SJCRH30 (cell line): ENCODE measurements at regions not wholly inside any gene's neighbourhood (a gene's known extent, or its start where the extent isn't known, plus 50 kb on each side); places are given as distances from the start of the nearest gene placed in this dataset.

Experiments used
- DNase-seq, 2 experiments: peaks; one replicate each; pipeline ENCODE4 v3.0.0-alpha.2; 2015 to 2020
- H3K27ac ChIP-seq: fragments of 250-450 bp; sonication (Bioruptor Pico); 2 replicates; pipeline ENCODE4 v1.5.1; 2020; ENCODE audit warnings: mild to moderate bottlenecking, moderate library complexity
- H3K27me3 ChIP-seq: fragments of 250-450 bp; sonication (Bioruptor Pico); 2 replicates; pipeline ENCODE4 v1.5.1; 2020; ENCODE audit warnings: mild to moderate bottlenecking, moderate library complexity
- H3K36me3 ChIP-seq: fragments of 250-450 bp; sonication (Bioruptor Pico); 2 replicates; pipeline ENCODE4 v1.5.1; 2020; ENCODE audit warnings: mild to moderate bottlenecking, moderate library complexity
- H3K4me1 ChIP-seq: fragments of 250-450 bp; sonication (Bioruptor Pico); 2 replicates; pipeline ENCODE4 v1.5.1; 2020; ENCODE audit warnings: mild to moderate bottlenecking, moderate library complexity
- H3K4me3 ChIP-seq: fragments of 250-450 bp; sonication (Bioruptor Pico); 2 replicates; pipeline ENCODE4 v1.5.1; 2020; ENCODE audit warnings: mild to moderate bottlenecking, moderate library complexity
- H3K9me3 ChIP-seq: fragments of 250-450 bp; sonication (Bioruptor Pico); replicated peaks from 2 replicates; pipeline ENCODE4 v1.5.1; 2020; ENCODE audit warnings: mild to moderate bottlenecking, moderate library complexity

DNA sequence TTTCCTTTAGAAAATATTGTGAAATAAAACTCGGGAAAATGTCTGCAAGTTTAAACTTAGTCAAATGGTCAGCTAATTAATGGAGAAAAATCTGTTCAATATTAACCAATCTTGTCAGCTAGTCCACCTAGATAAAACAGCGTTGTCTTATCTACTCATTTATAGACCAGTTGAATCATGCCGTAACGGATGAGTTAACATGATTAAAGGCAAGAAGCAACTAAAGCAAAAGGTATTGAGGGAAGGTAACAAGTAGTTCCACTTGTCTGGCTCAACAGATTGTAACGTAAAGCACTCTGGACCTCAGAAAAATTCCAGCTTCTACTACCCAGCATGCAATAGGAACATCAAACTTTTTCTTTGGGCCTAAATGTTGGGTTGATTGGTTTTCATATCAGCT lies 958.2 kb downstream of the DIAPH3 start:
- H3K27me3 ChIP-seq: no peaks in the 10 kb centered on the region
- no peaks in the 10 kb centered on the region for H3K9me3 ChIP-seq
- no peak overlapping the region for H3K27ac ChIP-seq
- no peaks in the 10 kb centered on the region for H3K36me3 ChIP-seq
- DNase-seq: no peak
- H3K4me1 ChIP-seq: no peaks in the 10 kb centered on the region; the same call in 1 of the 2 replicates
- no peak overlapping the region for H3K4me3 ChIP-seq

DNA sequence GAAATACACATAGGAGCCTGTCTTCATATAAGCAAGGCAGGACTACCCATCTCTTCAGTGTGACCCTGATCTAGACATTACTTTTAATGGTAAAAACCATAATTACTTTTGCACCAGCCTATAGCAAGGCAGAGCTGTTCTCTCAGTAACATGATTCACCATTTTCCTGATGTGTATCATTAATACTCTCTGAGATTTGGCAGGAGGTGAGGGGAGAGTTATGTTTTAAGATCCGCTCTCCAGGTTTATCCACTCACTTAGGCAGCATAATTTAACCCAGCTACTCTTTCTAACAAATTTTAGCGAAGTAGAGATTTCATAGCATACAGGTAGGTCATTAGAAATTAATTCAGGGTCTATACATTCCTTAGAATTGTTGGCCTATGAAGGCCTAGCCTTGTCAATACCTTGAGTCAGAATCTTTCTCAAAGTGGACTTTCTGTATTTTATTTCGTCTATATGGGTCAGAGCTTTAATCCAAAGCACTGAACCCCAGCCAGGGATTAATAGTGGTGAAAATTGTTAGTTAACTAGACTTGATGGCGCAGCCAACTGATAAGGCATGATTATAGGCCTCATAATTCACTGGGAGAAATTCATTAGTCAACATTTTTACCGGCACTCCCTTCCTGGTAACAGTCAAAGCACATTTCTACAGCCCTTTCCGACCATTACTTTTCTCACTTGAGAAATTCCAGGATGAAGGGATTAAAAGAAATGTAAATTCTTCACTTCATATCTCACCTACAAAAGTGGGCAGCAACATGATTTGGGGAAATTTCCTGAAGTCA lies 955.1 kb downstream of the DIAPH3 start:
- Histone ChIP-seq H3K9me3 (no peaks in the 10 kb centered on the region), H3K4me3 (no peak overlapping the region), H3K27me3 (no peaks in the 10 kb centered on the region), H3K27ac (no peak overlapping the region), H3K36me3 (no peaks in the 10 kb centered on the region), H3K4me1 (peaks cover 6% of the 10 kb centered on the region; the same call in 1 of the 2 replicates)
- no peak for DNase-seq

DNA sequence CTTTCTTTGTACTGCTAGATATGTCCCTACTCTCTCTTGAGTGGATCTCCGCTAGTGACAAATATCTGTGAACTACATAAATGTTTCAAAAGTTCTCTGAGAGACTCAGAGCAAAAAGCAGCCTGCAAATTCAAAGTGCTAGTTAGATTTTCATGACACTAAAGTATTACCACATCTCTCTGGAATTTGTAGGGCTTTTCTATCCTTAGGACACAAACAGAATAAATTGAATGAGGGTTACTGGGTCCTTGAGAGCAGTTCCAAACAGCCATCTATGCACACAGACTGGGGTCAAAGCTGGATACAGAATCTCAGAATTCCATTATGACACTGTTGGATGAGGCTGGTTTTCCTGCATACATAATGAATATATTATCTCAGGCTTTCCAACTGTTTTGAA lies 953.2 kb downstream of the DIAPH3 start:
- H3K4me3 ChIP-seq: no peak overlapping the region
- H3K9me3 ChIP-seq: no peaks in the 10 kb centered on the region
- no peaks in the 10 kb centered on the region for H3K27me3 ChIP-seq
- H3K27ac ChIP-seq: no peak overlapping the region
- H3K36me3 ChIP-seq: no peaks in the 10 kb centered on the region
- H3K4me1 ChIP-seq: peaks cover 6% of the 10 kb centered on the region; the same call in 1 of the 2 replicates
- no peak for DNase-seq

DNA sequence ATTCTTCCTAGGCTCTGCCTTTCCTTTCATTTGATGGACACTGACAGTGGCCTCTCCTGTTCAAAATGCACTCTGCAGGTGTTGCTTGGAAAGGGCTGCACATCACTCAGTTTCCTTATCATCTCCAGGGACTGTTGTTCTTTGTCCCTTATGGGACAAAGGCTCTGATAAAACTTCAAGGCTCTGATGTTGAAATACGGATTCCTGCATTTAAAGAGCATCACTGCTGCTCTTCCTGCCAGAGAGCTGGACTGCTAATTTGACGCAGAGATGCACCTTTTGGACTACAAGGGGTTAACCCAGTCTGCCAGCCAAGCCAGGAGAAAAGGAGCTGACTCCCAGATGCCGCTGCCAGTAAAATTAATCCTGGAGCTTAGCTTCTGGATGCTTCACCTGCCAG lies 952.1 kb downstream of the DIAPH3 start:
- Histone ChIP-seq H3K4me3 (no peak overlapping the region), H3K9me3 (no peaks in the 10 kb centered on the region), H3K4me1 (peaks cover 6% of the 10 kb centered on the region; the same call in 1 of the 2 replicates), H3K36me3 (no peaks in the 10 kb centered on the region), H3K27ac (no peak overlapping the region), H3K27me3 (no peaks in the 10 kb centered on the region)
- no peak for DNase-seq

DNA sequence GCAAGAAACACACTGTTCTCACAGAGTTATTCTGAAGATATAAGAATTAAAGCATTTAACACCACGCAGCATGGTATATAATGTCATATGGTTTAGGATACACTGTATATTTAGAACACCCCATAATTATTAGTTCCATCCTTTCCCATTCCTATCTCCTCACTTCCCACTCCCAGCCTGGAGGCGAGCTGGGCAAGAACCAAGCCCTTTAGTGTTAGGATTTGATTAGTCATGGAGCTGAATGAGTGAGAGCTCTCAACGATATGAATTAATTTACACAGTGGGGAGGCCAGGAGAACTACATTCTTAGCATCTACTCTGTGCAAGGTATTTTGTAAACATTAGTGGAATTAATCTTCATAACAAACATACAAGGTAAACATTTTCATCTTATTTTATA lies 934.3 kb downstream of the DIAPH3 start:
- Histone ChIP-seq H3K36me3 (no peaks in the 10 kb centered on the region), H3K27ac (no peak overlapping the region), H3K9me3 (no peaks in the 10 kb centered on the region), H3K4me3 (no peak overlapping the region), H3K27me3 (no peaks in the 10 kb centered on the region), H3K4me1 (0 out of 2 replicates have a peak, but pooled peaks cover 3% of the 10 kb centered on the region)
- peak; percentile 11 to 31 for DNase-seq

DNA sequence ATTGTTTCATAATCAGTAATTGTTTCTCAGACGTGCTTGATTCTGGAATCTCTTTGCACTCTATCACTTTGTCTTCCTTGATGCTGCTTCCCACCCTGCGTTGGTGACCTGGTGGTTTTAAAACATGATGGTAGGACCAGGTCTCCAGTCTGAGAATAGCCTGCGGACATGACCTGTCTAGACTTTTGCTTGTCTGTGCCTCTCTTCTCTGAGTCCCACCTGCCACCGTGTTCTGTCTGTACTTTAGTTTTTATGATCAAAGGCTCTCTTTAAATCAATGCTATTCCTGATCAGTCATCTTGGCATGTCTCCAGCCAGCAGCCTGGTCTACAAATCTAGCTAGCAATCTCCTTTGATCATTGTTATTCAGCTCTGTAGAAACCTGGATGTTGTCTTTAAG lies 933.9 kb downstream of the DIAPH3 start:
- no peaks in the 10 kb centered on the region for H3K27me3 ChIP-seq

DNA sequence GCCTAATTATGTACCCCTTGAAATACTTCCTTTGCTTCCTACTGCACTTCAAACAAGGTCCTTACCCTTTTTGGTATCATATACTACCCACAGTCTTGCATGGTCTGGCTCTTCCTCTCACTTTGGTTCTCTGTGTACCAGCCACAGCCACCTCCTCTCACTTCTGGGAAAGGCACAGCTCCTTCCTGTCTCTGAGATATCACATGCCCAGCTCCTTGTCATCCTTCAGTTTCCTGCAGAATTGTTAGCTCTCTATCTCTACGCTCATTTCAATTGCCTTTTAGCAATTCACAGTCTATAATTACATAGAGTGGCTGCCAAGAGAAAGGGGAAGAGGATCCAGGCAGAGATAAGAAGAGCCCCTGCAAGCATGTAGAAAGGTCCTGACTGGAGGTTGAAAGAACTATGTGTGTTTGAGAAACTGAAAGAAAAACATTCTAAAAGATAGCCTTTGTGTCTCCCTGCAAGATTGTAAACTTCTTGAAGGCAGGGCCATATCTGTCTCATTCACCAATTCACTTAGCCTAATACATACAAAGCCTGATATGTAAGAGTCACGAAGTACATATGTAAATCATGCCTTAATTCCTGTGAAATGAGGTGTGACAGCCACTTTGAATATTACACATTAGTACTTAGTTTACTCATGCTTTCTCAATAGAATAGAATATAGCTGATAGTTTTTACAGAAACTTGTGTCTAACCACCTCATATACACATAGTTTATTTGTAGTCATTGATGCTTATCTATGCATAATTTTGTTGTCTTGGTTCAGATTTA lies 933.1 kb downstream of the DIAPH3 start:
- no peak overlapping the region for H3K27ac ChIP-seq
- H3K27me3 ChIP-seq: no peaks in the 10 kb centered on the region
- no peak overlapping the region for H3K4me3 ChIP-seq
- DNase-seq: no peak
- H3K36me3 ChIP-seq: no peaks in the 10 kb centered on the region
- no peaks in the 10 kb centered on the region for H3K9me3 ChIP-seq
- H3K4me1 ChIP-seq: 0 out of 2 replicates have a peak, but pooled peaks cover 3% of the 10 kb centered on the region

More for the DNA sequence above, 933.9 kb downstream of the DIAPH3 start:
- no peaks in the 10 kb centered on the region for H3K36me3 ChIP-seq
- no peak for DNase-seq
- no peaks in the 10 kb centered on the region for H3K9me3 ChIP-seq
- H3K4me1 ChIP-seq: 0 out of 2 replicates have a peak, but pooled peaks cover 3% of the 10 kb centered on the region
- no peak overlapping the region for H3K4me3 ChIP-seq
- H3K27ac ChIP-seq: no peak overlapping the region

DNA sequence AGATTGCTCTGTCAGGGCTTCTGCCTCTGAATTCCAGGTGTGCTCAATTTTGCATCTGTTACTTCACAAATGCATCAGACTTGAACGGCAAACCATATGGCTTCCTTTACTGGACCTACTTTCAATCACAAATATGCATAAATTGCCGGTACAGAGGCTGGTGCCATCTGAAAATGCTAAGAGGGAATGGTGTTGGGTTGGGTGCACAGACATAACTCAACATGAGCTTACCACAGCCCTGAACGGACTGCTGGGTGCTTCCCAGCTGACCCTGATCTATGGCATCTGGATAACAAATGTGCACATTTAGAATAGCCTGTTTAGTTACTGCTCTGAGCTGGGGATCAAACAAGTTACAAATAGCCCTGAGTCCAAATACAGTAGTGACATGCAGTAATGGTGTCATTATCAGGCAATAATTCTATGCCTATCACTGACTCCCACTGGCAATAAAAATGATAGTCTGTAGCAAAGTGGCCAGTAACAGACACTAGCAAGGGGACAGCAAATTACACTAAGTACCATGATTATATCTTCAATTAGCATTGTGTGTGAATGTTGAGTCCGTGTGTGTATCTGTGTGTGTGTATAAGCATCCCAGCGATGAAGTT lies 927.3 kb downstream of the DIAPH3 start:
- H3K4me3 ChIP-seq: no peak overlapping the region
- no peaks in the 10 kb centered on the region for H3K36me3 ChIP-seq
- no peaks in the 10 kb centered on the region for H3K9me3 ChIP-seq
- H3K4me1 ChIP-seq: no peaks in the 10 kb centered on the region
- H3K27me3 ChIP-seq: no peaks in the 10 kb centered on the region
- H3K27ac ChIP-seq: no peak overlapping the region
- no peak for DNase-seq

DNA sequence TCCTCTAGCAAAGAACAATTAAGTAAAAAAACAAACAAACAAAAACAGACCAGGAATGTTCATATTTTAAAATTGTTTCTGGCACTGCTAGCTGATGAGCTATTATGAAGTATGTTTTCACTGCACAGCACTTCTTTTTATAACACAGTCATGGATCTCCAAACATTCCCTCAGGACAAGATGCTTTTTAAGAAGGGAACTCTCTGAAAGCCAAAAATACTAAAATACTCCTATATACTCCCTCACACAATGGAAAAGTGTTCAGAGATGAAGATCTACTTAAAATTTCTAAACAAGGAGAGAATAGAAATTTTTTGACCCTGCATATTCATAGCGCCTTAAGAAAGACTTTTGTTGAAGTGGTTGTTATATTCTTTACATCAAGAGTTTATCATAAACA lies 926.8 kb downstream of the DIAPH3 start:
- no peaks in the 10 kb centered on the region for H3K4me1 ChIP-seq
- no peak overlapping the region for H3K27ac ChIP-seq
- no peak overlapping the region for H3K4me3 ChIP-seq
- no peak for DNase-seq
- H3K27me3 ChIP-seq: no peaks in the 10 kb centered on the region
- H3K9me3 ChIP-seq: no peaks in the 10 kb centered on the region
- H3K36me3 ChIP-seq: no peaks in the 10 kb centered on the region

DNA sequence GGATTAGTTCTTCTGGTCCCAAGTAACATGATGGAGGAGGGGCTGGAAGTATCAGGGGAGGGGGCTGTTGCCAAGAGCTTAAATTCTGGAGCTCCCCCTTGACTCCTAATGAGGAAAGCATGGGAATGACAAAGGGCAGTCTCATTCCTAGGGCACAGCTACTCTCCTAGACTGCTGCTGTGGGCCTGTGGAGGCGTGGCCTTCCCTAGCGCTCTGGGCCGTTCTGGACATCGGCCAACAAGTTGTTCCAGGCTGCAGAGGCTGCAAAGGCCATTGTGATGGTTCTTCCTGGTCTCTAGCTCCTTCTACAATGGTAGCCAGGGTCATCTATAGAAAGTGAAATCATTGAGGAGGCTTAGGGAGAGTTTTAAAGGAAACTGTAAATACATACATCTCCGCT lies 916.6 kb downstream of the DIAPH3 start:
- Histone ChIP-seq H3K36me3 (no peaks in the 10 kb centered on the region), H3K27me3 (no peaks in the 10 kb centered on the region), H3K4me3 (no peak overlapping the region), H3K27ac (no peak overlapping the region), H3K9me3 (no peaks in the 10 kb centered on the region), H3K4me1 (peaks cover 9% of the 10 kb centered on the region)
- DNase-seq: peak; percentile 54 to 71

DNA sequence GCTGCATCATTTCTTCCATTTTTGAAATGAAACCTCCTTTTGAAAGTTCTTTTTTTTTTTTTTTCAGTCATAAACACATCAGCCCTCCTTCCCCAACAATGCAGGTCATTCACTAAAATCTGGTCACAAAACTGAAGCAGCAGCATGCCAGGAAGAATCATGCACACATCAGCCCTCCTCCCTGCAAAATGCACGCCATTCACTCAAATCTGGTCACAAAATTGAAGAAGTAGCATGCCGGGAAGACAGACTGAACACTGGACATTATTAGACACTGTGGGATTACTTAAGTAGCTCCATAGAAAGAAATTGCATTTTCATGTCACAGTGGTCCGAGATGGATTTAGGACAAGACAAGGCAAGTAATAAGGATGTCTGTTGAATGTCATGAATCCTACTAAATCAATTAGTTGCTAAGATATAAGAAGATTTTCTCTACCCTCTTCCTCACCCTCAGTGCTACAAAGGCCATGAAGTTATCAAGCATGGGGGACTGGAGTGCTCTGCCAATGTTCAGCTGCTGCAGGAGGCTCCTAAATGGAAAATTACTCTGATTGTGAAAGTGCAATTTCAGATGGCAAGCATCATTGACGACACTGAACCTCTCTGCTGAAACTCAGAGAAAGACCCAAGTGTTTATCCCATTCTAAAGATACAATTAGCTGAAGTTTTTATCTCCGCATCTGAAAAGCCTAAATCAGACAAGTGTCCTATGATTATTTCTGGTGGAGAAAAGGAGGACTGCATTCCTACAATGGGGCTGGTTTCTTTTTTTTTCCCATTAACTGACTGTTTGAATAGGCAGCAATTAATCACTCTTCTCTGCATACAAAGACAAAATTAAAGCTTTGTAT lies 913.2 kb downstream of the DIAPH3 start:
- DNase-seq: no peak
- Histone ChIP-seq H3K4me1 (peaks cover 9% of the 10 kb centered on the region), H3K27me3 (no peaks in the 10 kb centered on the region), H3K4me3 (no peak overlapping the region), H3K9me3 (no peaks in the 10 kb centered on the region), H3K27ac (no peak overlapping the region), H3K36me3 (no peaks in the 10 kb centered on the region)

DNA sequence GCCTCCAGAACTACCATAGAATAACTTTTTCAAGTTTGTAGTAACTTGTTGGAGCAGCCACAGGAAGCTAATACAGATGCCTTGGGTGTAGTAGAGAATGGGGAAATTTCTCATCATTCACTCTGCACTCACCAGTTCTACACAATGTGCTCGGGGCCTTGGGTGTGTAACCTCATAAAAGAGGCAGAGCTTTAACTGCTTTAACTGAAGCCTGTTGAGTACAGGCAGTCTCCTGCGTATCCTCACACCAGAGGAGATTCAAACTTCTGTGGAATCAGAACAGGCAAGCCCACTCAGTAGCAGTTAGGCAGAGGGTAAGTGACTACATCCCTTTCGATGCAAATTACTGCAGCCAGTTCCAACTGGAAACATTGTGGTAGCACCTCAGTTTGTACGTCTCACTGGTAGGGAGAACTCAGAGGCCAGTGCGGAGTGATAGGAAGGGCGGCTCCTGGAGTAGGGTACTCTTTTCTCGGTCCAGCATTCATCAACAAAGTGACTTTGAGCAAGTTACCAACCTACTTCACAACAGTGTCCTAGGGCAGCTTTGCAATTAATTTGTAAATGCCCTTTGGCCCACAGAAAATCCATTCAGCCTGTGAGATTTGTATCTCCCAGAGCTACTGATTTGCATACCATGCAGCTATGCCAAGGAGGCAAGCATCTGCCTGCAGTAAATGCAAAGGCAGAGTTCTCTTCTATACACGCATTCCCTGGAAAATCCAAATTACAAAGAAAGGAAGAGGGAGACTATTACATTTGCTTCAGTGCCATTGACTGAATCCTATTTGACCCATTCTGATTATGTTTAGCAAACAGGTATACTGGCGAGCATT lies 904.3 kb downstream of the DIAPH3 start:
- Histone ChIP-seq H3K27me3 (no peaks in the 10 kb centered on the region), H3K36me3 (no peaks in the 10 kb centered on the region), H3K4me3 (no peak overlapping the region), H3K27ac (no peak overlapping the region), H3K9me3 (no peaks in the 10 kb centered on the region), H3K4me1 (peaks cover 10% of the 10 kb centered on the region)
- no peak for DNase-seq

DNA sequence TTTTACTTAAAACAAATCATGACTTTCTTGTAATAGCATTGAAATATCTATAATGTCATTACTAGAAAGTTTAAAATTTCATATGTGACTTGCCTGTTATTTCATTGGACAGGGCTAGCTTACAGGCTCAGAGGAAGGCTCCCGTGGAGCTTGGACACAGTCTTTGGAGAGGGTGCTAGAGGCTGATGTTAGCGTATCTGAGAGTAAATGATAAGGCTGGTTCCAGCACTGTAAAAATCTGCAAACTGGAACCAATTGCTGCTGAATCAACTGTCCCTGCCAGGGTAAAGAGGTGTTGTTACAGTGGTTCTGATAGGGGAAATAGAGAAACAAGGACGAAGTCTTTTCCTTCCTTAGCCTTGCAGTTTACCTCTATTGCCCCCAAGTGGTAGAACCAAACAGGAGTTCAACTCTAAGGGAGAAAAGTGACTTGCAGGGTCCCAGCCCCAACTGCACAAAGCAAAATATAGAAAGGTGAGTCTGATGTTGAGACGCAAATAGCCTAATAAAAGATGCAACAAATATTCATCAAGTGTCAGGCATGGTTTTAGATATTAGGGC lies 901.7 kb downstream of the DIAPH3 start:
- Histone ChIP-seq H3K4me1 (peaks cover 14% of the 10 kb centered on the region), H3K4me3 (no peak overlapping the region), H3K9me3 (no peaks in the 10 kb centered on the region), H3K27ac (no peak overlapping the region), H3K27me3 (no peaks in the 10 kb centered on the region), H3K36me3 (no peaks in the 10 kb centered on the region)
- DNase-seq: peak in 1 of 2 experiments; percentile 31
